ENCODE measurements at regions not wholly inside any gene's neighbourhood (a gene's known extent, or its start where the extent isn't known, plus 50 kb on each side); places are given as distances from the start of the nearest gene placed in this dataset.

GRCh38 chr16:85232369-85233142, 120.3 kb upstream of the CIBAR2 start:
- in situ Hi-C loops (cut with HindIII; ENCODE audit: low pct_unique_long_range_greater_than_20kb, low sequenced_read_pairs), result no loop called here

GRCh38 chr16:85233516-85233915, 121.2 kb upstream of the CIBAR2 start:
- no peak for DNase-seq (ENCODE audit: low read depth, low spot score)
- BruUV-seq (replicated peaks), result no TSS peak
- TF ChIP-seq POLR2AphosphoS5 (IDR thresholded peaks at IDR 0.05; ENCODE audit: low read depth, low read length) (no peak), SIN3A (IDR thresholded peaks at IDR 0.05; ENCODE audit: borderline replicate concordance, insufficient read depth, low read depth, low read length) (no peak), REST (IDR thresholded peaks at IDR 0.05; ENCODE audit: insufficient read depth in 1 of 2, low read depth in 2 of 2, low read length in 1 of 2) (no peak), TCF7L2 (IDR thresholded peaks at IDR 0.05; ENCODE audit: low read depth, low read length) (no peak), CTCF (IDR thresholded peaks at IDR 0.05) (no peak)
- no peak overlapping the region for H3K27ac ChIP-seq (ENCODE audit: low read length)
- intact Hi-C loops (cut with micrococcal nuclease; ENCODE audit: unreplicated experiment) (loop anchor here (10.0 kb wide), 1 partner anchor 119 kb away; the partner anchor contains the start of gene CIBAR2), in situ Hi-C loops (cut with HindIII; ENCODE audit: low pct_unique_long_range_greater_than_20kb, low sequenced_read_pairs) (no loop called here)
- ChIA-PET CTCF (no interaction called here), POLR2A (no interaction called here)
- no peaks in the 10 kb centered on the region for H3K36me3 ChIP-seq (ENCODE audit: control insufficient read depth, insufficient read depth, low read length)
- peaks cover 4% of the 10 kb centered on the region; the same call in 1 of the 2 replicates for H3K4me1 ChIP-seq (ENCODE audit: control insufficient read depth, insufficient read depth, low read length)
- H3K4me3 ChIP-seq (ENCODE audit: low read depth in 2 of 2, low read length in 2 of 2), result no peak overlapping the region
- H3K9me3 ChIP-seq (ENCODE audit: control insufficient read depth, insufficient read depth, low read depth, low read length), result no peaks in the 10 kb centered on the region
- no peak for ATAC-seq
- no peaks in the 10 kb centered on the region for H3K27me3 ChIP-seq (ENCODE audit: control insufficient read depth, insufficient read depth, low read length)

More at GRCh38 chr16:85232369-85233142, 120.3 kb upstream of the CIBAR2 start:
- intact Hi-C loops (cut with micrococcal nuclease; ENCODE audit: unreplicated experiment), result loop anchor here (10.0 kb wide), 1 partner anchor 118 kb away; the partner anchor contains the start of gene CIBAR2
- no TSS peak for BruUV-seq (replicated peaks)
- ChIA-PET POLR2A (no interaction called here), CTCF (no interaction called here)
- no peak for DNase-seq (ENCODE audit: low read depth, low spot score)
- ATAC-seq, result no peak
- Histone ChIP-seq H3K9me3 (ENCODE audit: control insufficient read depth, insufficient read depth, low read depth, low read length) (no peaks in the 10 kb centered on the region), H3K4me1 (ENCODE audit: control insufficient read depth, insufficient read depth, low read length) (peaks cover 2% of the 10 kb centered on the region), H3K4me3 (ENCODE audit: low read depth in 2 of 2, low read length in 2 of 2) (no peak overlapping the region), H3K27me3 (ENCODE audit: control insufficient read depth, insufficient read depth, low read length) (no peaks in the 10 kb centered on the region), H3K27ac (ENCODE audit: low read length) (no peak overlapping the region), H3K36me3 (ENCODE audit: control insufficient read depth, insufficient read depth, low read length) (no peaks in the 10 kb centered on the region)
- TF ChIP-seq TCF7L2 (IDR thresholded peaks at IDR 0.05; ENCODE audit: low read depth, low read length) (no peak), CTCF (IDR thresholded peaks at IDR 0.05) (no peak), POLR2AphosphoS5 (IDR thresholded peaks at IDR 0.05; ENCODE audit: low read depth, low read length) (no peak), SIN3A (IDR thresholded peaks at IDR 0.05; ENCODE audit: borderline replicate concordance, insufficient read depth, low read depth, low read length) (no peak), REST (IDR thresholded peaks at IDR 0.05; ENCODE audit: insufficient read depth in 1 of 2, low read depth in 2 of 2, low read length in 1 of 2) (no peak)
